ENCODE measurements at regions not wholly inside any gene's neighbourhood (a gene's known extent, or its start where the extent isn't known, plus 50 kb on each side); places are given as distances from the start of the nearest gene placed in this dataset.

DNA sequence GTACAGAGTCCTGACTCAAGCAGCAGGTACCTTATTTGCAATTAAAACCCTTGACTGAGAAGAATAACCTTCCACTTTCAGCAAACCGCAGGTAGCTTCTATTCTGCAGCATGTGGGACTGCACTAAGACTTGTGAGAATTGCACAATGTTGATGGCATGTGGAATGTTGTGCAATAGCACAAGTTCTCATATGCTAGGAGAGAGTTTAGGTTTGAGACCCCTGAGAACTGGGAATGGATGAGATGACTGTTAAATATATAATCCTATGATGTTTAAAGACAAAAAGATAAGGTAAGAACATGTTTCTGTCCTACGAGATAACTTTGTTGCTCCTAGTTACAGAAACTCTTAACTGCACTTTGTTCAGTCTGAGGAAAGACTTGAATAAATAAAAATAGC is 194.6 kb downstream of the OTOR start:
- H3K27me3 ChIP-seq = no peaks in the 10 kb centered on the region
- H3K4me3 ChIP-seq = no peak overlapping the region
- H3K79me2 ChIP-seq (ENCODE audit: low read depth) = no peaks in the 10 kb centered on the region
- DNase-seq (ENCODE audit: low spot score) = no peak
- H3K27ac Mint-ChIP-seq = no peak overlapping the region
- no peak overlapping the region for H2AFZ ChIP-seq (replicated peaks)
- H3K36me3 Mint-ChIP-seq = no peaks in the 10 kb centered on the region
- no peak overlapping the region for H3K4me2 ChIP-seq
- no peaks in the 10 kb centered on the region for H3K4me1 ChIP-seq
- no peaks in the 10 kb centered on the region for H3K9me3 ChIP-seq (ENCODE audit: low read depth)
- H3K9ac ChIP-seq = no peak overlapping the region
- H3K27ac ChIP-seq = no peak overlapping the region
- no peaks in the 10 kb centered on the region for H3K27me3 Mint-ChIP-seq (ENCODE audit: insufficient read depth, low read depth)
- no peaks in the 10 kb centered on the region for H3F3A ChIP-seq (ENCODE audit: low read depth)
- peaks cover 19% of the 10 kb centered on the region for H3K4me1 Mint-ChIP-seq
- H3K9me3 Mint-ChIP-seq = peaks cover 7% of the 10 kb centered on the region
- H4K20me1 ChIP-seq (ENCODE audit: low read depth) = no peaks in the 10 kb centered on the region
- no peak overlapping the region for H3K4me3 Mint-ChIP-seq
- TF ChIP-seq EZH2phosphoT487 (IDR thresholded peaks at IDR 0.05) (no peak), EZH2 (IDR thresholded peaks at IDR 0.05) (no peak), CTCF (IDR thresholded peaks at IDR 0.05) (no peak)
- no peaks in the 10 kb centered on the region for H3K36me3 ChIP-seq

DNA sequence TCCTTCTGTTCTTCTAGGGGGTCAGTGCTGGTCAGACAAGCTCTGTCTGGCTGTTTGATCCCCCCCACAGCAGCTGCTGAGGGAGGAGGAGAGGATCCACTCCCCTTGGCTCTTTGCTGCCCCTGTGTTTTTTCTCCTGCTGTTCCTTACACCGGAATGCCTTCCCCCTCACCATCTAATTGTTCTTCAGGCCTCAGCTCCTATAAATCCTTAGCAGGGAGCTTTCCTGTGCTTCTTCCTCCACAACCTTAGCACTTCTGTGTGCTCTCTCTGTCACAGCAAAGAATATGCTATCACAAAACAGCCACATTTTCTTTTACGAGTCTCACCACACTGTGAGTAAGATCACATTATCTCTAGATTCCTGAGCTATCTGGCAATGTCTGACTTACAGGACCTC is 196.6 kb downstream of the OTOR start:
- no peak overlapping the region for H3K4me3 ChIP-seq
- H3K9me3 Mint-ChIP-seq = peaks cover 10% of the 10 kb centered on the region
- no peak overlapping the region for H3K4me2 ChIP-seq
- H3K36me3 ChIP-seq = no peaks in the 10 kb centered on the region
- no peaks in the 10 kb centered on the region for H3K9me3 ChIP-seq (ENCODE audit: low read depth)
- H3K4me3 Mint-ChIP-seq = no peak overlapping the region
- H3K9ac ChIP-seq = no peak overlapping the region
- H3K79me2 ChIP-seq (ENCODE audit: low read depth) = no peaks in the 10 kb centered on the region
- H2AFZ ChIP-seq (replicated peaks) = no peak overlapping the region
- no peaks in the 10 kb centered on the region for H3K36me3 Mint-ChIP-seq
- TF ChIP-seq EZH2 (IDR thresholded peaks at IDR 0.05) (no peak), EZH2phosphoT487 (IDR thresholded peaks at IDR 0.05) (no peak), CTCF (IDR thresholded peaks at IDR 0.05) (no peak)
- no peak overlapping the region for H3K27ac ChIP-seq
- DNase-seq (ENCODE audit: low spot score) = peak; percentile 53
- peaks cover 19% of the 10 kb centered on the region for H3K4me1 Mint-ChIP-seq
- H3K27me3 ChIP-seq = peaks cover 15% of the 10 kb centered on the region
- no peak overlapping the region for H3K27ac Mint-ChIP-seq
- H4K20me1 ChIP-seq (ENCODE audit: low read depth) = no peaks in the 10 kb centered on the region
- no peaks in the 10 kb centered on the region for H3K4me1 ChIP-seq
- no peaks in the 10 kb centered on the region for H3K27me3 Mint-ChIP-seq (ENCODE audit: insufficient read depth, low read depth)
- H3F3A ChIP-seq (ENCODE audit: low read depth) = no peaks in the 10 kb centered on the region

- no peak overlapping the region for H3K27ac Mint-ChIP-seq
- no peak overlapping the region for H3K4me3 Mint-ChIP-seq
- no peak for DNase-seq (ENCODE audit: low spot score)
- H3K4me1 Mint-ChIP-seq = peaks cover 19% of the 10 kb centered on the region
- no peaks in the 10 kb centered on the region for H3K79me2 ChIP-seq (ENCODE audit: low read depth)
- H3K36me3 Mint-ChIP-seq = peaks cover 2% of the 10 kb centered on the region
- H3K4me2 ChIP-seq = no peak overlapping the region
- no peak overlapping the region for H3K27ac ChIP-seq
- no peak overlapping the region for H3K4me3 ChIP-seq
- no peaks in the 10 kb centered on the region for H4K20me1 ChIP-seq (ENCODE audit: low read depth)
- H3K9ac ChIP-seq = no peak overlapping the region
- H2AFZ ChIP-seq (replicated peaks) = no peak overlapping the region
- H3K27me3 ChIP-seq = peaks cover 23% of the 10 kb centered on the region
- H3K4me1 ChIP-seq = no peaks in the 10 kb centered on the region
- H3K9me3 Mint-ChIP-seq = peaks cover 17% of the 10 kb centered on the region
- H3F3A ChIP-seq (ENCODE audit: low read depth) = no peaks in the 10 kb centered on the region
- H3K36me3 ChIP-seq = no peaks in the 10 kb centered on the region
- H3K9me3 ChIP-seq (ENCODE audit: low read depth) = no peaks in the 10 kb centered on the region
- no peaks in the 10 kb centered on the region for H3K27me3 Mint-ChIP-seq (ENCODE audit: insufficient read depth, low read depth)
- TF ChIP-seq EZH2 (IDR thresholded peaks at IDR 0.05) (no peak), CTCF (IDR thresholded peaks at IDR 0.05) (no peak), EZH2phosphoT487 (IDR thresholded peaks at IDR 0.05) (no peak)
Measured at GRCh38 chr20:16945619-16946018, 197.5 kb downstream of the OTOR start.
